GM12891 (cell line): ENCODE measurements at regions not wholly inside any gene's neighbourhood (a gene's known extent, or its start where the extent isn't known, plus 50 kb on each side); places are given as distances from the start of the nearest gene placed in this dataset.

Experiments
- PAX5 ChIP-seq: IDR thresholded peaks from 2 replicates; pipeline ENCODE4 v1.6.1; 2011; ENCODE audit warnings: low read length, moderate library complexity, mild to moderate bottlenecking; ENCODE audit not compliant: insufficient read depth, severe bottlenecking
- POLR2A ChIP-seq: IDR thresholded peaks from 2 replicates; pipeline ENCODE4 v1.6.1; 2011; ENCODE audit warnings: low read depth, low read length, control low read depth
- POLR2AphosphoS5 ChIP-seq: IDR thresholded peaks from 2 replicates; pipeline ENCODE4 v1.6.1; 2011; ENCODE audit warnings: low read depth, low read length, control low read depth
- POU2F2 ChIP-seq: IDR thresholded peaks from 2 replicates; pipeline ENCODE4 v1.6.1; 2011; ENCODE audit warnings: low read depth, mild to moderate bottlenecking, control low read depth, low read length, moderate library complexity
- SPI1 ChIP-seq: IDR thresholded peaks from 2 replicates; pipeline ENCODE4 v1.6.1; 2011; ENCODE audit warnings: low read depth, low read length, control low read depth
- TAF1 ChIP-seq: IDR thresholded peaks from 2 replicates; pipeline ENCODE4 v1.6.1; 2011; ENCODE audit warnings: low read depth, low read length, control low read depth

DNA sequence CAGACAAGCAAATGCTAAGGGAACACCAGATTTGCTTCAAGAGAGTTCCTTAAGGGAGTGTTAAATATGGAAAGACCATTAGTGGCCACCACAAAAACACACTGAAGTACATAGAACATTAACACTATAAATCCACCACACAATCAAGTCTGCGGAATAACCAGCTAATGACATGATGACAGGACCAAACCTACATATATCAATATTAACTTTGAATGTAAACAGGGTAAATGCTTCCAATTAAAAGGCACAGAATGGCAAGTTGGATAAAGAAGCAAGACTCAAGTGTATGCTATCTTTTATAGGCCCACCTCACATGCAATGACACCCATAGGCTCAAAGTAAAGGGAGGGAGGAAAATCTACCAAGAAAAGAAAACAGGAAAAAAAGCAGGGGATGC is 291.3 kb downstream of the COG6 start:
- TF ChIP-seq POU2F2, result no peak
- no peak for TF ChIP-seq POLR2AphosphoS5
- TF ChIP-seq POLR2A, result no peak
- TF ChIP-seq TAF1, result no peak
- TF ChIP-seq PAX5, result no peak
- no peak for TF ChIP-seq SPI1
